ENCODE measurements at regions not wholly inside any gene's neighbourhood (a gene's known extent, or its start where the extent isn't known, plus 50 kb on each side); places are given as distances from the start of the nearest gene placed in this dataset.

GRCh38 chr7:43021431-43021830, 89.3 kb downstream of the MRPL32 start:
- Histone ChIP-seq H3K27ac (no peak overlapping the region), H3K36me3 (replicated peaks in 1 of 2) (no peaks in the 10 kb centered on the region), H3K9me3 (replicated peaks in 1 of 3) (no peaks in the 10 kb centered on the region), H3K4me1 (replicated peaks in 1 of 2) (no peaks in the 10 kb centered on the region), H3K4me3 (no peak overlapping the region), H3K27me3 (no peaks in the 10 kb centered on the region)
- no peak for DNase-seq
- 84 to 91% (median 88%) methylated on average over 3 of the region's 3 CpGs for WGBS, 4 donors
- TF ChIP-seq POLR2A (IDR thresholded peaks at IDR 0.05) (no peak), CTCF (IDR thresholded peaks at IDR 0.05) (no peak)
- intact Hi-C loops (cut with DNase I) = no loop called here

GRCh38 chr7:43022008-43022407, 89.8 kb downstream of the MRPL32 start:
- DNase-seq = no peak
- Histone ChIP-seq H3K36me3 (replicated peaks in 1 of 2) (no peaks in the 10 kb centered on the region), H3K27ac (no peak overlapping the region), H3K4me3 (no peak overlapping the region), H3K27me3 (no peaks in the 10 kb centered on the region), H3K4me1 (replicated peaks in 1 of 2) (no peaks in the 10 kb centered on the region), H3K9me3 (replicated peaks in 1 of 3) (no peaks in the 10 kb centered on the region)
- intact Hi-C loops (cut with DNase I) = no loop called here
- TF ChIP-seq CTCF (IDR thresholded peaks at IDR 0.05) = no peak
- no peak for TF ChIP-seq POLR2A (IDR thresholded peaks at IDR 0.05)
- WGBS, 4 donors = 71 to 80% (median 76%) methylated on average over 6 to 7 of the region's 7 CpGs

GRCh38 chr7:43033369-43033768, 79.1 kb upstream of the HECW1 start:
- H3K9me3 ChIP-seq (replicated peaks in 1 of 3) = no peaks in the 10 kb centered on the region
- no peak for TF ChIP-seq CTCF (IDR thresholded peaks at IDR 0.05)
- no peak for TF ChIP-seq POLR2A (IDR thresholded peaks at IDR 0.05)
- no peak for DNase-seq
- H3K27me3 ChIP-seq = no peaks in the 10 kb centered on the region
- H3K4me1 ChIP-seq (replicated peaks in 1 of 2) = no peaks in the 10 kb centered on the region
- H3K27ac ChIP-seq = no peak overlapping the region
- H3K36me3 ChIP-seq (replicated peaks in 1 of 2) = no peaks in the 10 kb centered on the region
- intact Hi-C loops (cut with DNase I) = no loop called here
- H3K4me3 ChIP-seq = no peak overlapping the region
- 63 to 85% (median 76%) methylated on average over 2 of the region's 2 CpGs for WGBS, 4 donors

- Histone ChIP-seq H3K27me3 (no peaks in the 10 kb centered on the region), H3K9me3 (replicated peaks in 1 of 3) (no peaks in the 10 kb centered on the region), H3K27ac (no peak overlapping the region), H3K4me3 (no peak overlapping the region), H3K36me3 (replicated peaks in 1 of 2) (no peaks in the 10 kb centered on the region), H3K4me1 (replicated peaks in 1 of 2) (no peaks in the 10 kb centered on the region)
- no peak for DNase-seq
- intact Hi-C loops (cut with DNase I) = no loop called here
- WGBS, 4 donors = 72 to 85% (median 76%) methylated on average over 4 of the region's 4 CpGs
- TF ChIP-seq CTCF (IDR thresholded peaks at IDR 0.05) = no peak
- no peak for TF ChIP-seq POLR2A (IDR thresholded peaks at IDR 0.05)
Observed at GRCh38 chr7:43034535-43035002, 77.9 kb upstream of the HECW1 start.

Data from adrenal gland (tissue), 9 donors.